BJ (cell line): ENCODE measurements at regions not wholly inside any gene's neighbourhood (a gene's known extent, or its start where the extent isn't known, plus 50 kb on each side); places are given as distances from the start of the nearest gene placed in this dataset.
"Not testable (repeated sequence)": the region's sequence is repeated elsewhere in the genome, so short reads cannot be mapped to it uniquely, and the experiment has no call there.

Source experiments
- CTCF ChIA-PET: fragments of 350-600 bp; formaldehyde crosslinking; extraction: SDS; loops from one replicate; lab custom pipeline; 2021; ENCODE audit warnings: antibody characterized with exemption, inconsistent platforms; lab: Yijun Ruan, JAX
- POLR2A ChIA-PET: fragments of 300-600 bp; sonication (Branson Sonifier 250); formaldehyde crosslinking; extraction: SDS; loops from one replicate; lab custom pipeline; 2021; ENCODE audit warnings: antibody characterized with exemption; lab: Charles Lee
- DNase-seq: peaks from one replicate; pipeline ENCODE4 v3.0.0-alpha.2; 2011; ENCODE audit warnings: low read depth
- H3K27me3 ChIP-seq: 2 replicates; pipeline ENCODE4 v1.6.0; 2011; ENCODE audit warnings: low read length; ENCODE audit not compliant: control insufficient read depth, insufficient read depth
- H3K36me3 ChIP-seq: 2 replicates; pipeline ENCODE4 v1.5.1; 2011; ENCODE audit warnings: low read length; ENCODE audit not compliant: control insufficient read depth, insufficient read depth
- H3K4me3 ChIP-seq: 2 replicates; pipeline ENCODE4 v1.5.1; 2011; ENCODE audit warnings: low read depth, mild to moderate bottlenecking, control low read depth, low read length
- TF ChIP-seq, protein P1 (sequence below): IDR thresholded peaks from 2 replicates; pipeline ENCODE4 v1.5.1; 2011; ENCODE audit warnings: low read depth, mild to moderate bottlenecking, control low read depth, inconsistent platforms, low read length, moderate library complexity; ENCODE audit not compliant: insufficient read depth

DNA sequence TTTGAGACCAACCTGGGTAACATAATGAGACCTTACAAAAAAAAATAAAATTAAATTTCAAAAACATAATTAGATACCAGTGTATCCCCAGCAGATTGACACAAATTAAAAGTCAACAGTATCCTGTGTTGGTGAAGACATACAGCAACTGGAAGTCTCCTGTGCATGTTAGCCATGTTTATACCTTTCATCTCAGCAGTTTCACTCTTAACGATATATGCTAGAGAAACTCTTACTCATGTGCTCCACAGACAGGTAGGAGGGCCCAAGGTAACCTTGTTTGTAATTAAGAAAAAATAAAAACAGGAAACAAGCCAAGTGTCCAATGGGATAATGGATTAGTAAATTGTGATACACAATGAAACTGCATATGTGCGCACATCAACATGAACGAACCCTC lies 50.1 kb upstream of the N4BP3 start:
- Histone ChIP-seq H3K36me3 (no peaks in the 10 kb centered on the region), H3K27me3 (peaks cover 7% of the 10 kb centered on the region), H3K4me3 (no peak overlapping the region)
- DNase-seq = no peak
- TF ChIP-seq, protein P1, sequence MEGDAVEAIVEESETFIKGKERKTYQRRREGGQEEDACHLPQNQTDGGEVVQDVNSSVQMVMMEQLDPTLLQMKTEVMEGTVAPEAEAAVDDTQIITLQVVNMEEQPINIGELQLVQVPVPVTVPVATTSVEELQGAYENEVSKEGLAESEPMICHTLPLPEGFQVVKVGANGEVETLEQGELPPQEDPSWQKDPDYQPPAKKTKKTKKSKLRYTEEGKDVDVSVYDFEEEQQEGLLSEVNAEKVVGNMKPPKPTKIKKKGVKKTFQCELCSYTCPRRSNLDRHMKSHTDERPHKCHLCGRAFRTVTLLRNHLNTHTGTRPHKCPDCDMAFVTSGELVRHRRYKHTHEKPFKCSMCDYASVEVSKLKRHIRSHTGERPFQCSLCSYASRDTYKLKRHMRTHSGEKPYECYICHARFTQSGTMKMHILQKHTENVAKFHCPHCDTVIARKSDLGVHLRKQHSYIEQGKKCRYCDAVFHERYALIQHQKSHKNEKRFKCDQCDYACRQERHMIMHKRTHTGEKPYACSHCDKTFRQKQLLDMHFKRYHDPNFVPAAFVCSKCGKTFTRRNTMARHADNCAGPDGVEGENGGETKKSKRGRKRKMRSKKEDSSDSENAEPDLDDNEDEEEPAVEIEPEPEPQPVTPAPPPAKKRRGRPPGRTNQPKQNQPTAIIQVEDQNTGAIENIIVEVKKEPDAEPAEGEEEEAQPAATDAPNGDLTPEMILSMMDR = no peak
- ChIA-PET CTCF (interaction anchor here (1.1 to 2.0 kb wide), 2 partner anchors 12 to 18 kb away, joined by 3 to 8 read pairs; no protein-coding TSS in a partner anchor), POLR2A (no interaction called here)

DNA sequence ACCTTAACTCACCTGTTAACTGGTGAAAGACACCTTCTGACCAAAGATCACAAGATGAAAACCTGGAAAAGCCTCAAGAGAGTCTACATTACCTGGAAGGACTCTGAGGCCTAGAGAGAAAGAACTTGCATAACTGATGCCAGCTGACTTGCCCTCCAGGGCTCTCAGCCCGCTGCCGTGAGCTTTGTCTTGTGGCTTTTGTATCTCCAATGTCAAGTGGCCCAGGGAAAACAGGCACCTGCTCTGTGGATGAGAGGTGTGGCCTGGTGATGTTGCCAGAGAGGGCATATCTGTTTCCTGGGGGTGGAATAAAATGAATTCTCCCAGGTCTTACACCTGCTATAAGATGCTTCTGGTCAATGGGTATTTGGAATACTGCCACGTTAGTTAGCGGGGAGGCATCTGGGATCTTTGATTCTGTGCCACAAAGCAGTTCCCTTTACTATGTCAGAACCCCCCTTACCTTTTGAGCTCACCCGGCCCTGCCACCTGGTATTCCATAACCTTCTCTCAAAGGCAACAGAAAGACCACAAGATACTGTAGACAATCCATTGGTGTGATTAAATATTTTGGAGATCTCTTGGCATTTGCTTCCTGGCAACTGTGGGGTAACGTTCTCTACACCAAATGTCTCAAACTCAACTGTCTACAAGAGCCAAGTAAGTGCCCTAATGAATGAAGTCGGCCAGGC lies 54.9 kb upstream of the N4BP3 start:
- H3K4me3 ChIP-seq = no peak overlapping the region
- H3K27me3 ChIP-seq = no peaks in the 10 kb centered on the region; the same call in 1 of the 2 replicates
- TF ChIP-seq, protein P1 = no peak
- ChIA-PET CTCF (no interaction called here), POLR2A (no interaction called here)
- H3K36me3 ChIP-seq = no peaks in the 10 kb centered on the region
- no peak for DNase-seq

DNA sequence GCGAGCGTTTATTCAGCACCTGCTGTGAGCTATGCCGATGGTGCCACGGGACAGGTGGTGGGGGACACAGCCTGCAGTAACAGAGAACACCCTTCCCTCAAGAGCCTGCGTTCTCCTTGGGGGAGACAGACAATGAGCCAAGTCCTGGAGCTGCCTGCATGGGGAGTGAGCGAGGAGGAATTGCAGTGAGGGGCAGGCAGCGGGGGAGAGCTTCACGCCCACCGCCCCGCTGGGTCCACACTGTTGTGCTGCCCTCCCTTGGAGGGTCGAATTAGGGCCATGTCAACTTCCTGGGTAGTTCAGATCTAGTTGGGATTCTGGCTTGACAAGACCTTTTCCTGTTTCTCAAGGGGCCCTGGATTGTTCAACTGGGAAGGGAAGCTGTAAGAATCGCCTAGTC lies 55.5 kb upstream of the N4BP3 start:
- Histone ChIP-seq H3K36me3 (no peaks in the 10 kb centered on the region), H3K27me3 (no peaks in the 10 kb centered on the region; the same call in 1 of the 2 replicates), H3K4me3 (no peak overlapping the region)
- ChIA-PET CTCF (no interaction called here), POLR2A (no interaction called here)
- DNase-seq = no peak
- TF ChIP-seq, protein P1 = no peak

DNA sequence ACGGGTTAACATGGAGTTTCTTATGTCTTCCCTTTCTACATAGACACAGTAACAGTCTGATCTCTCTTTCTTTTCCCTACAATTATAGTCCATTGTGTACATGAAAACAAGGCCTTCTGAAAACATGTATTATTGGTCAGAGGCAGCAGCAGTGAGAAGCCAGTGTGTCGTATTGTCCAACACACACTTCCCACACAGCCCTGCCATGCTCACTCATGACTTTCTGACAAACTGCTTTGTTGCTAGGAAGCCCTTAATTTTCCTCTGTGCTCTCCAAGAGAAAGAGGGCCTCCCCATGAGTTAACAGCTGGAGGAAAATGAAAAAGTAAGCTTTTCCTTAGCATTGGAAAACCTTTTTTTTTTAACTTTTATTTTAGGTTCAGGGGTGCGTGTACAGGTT lies 56.4 kb upstream of the N4BP3 start:
- ChIA-PET CTCF (no interaction called here), POLR2A (no interaction called here)
- TF ChIP-seq, protein P1 = no peak
- H3K4me3 ChIP-seq = no peak overlapping the region
- no peak for DNase-seq
- H3K36me3 ChIP-seq = no peaks in the 10 kb centered on the region
- no peaks in the 10 kb centered on the region; the same call in 1 of the 2 replicates for H3K27me3 ChIP-seq

DNA sequence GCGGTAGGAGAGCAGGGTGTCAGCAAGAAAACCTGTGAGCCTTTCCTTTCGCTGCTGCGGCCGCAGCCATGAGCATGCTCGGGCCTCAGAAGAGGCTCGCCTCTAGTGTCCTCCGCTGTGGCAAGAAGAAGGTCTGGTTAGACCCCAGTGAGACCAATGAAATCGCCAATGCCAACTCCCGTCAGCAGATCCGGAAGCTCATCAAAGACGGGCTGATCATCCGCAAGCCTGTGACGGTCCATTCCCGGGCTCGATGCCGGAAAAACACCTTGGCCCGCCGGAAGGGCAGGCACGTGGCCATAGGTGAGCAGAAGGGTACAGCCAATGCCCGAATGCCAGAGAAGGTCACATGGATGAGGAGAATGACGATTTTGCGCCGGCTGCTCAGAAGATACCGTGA lies 57.8 kb upstream of the N4BP3 start:
- H3K4me3 ChIP-seq, POLR2A ChIA-PET, H3K27me3 ChIP-seq, CTCF ChIA-PET, H3K36me3 ChIP-seq, DNase-seq: not testable (repeated sequence)

DNA sequence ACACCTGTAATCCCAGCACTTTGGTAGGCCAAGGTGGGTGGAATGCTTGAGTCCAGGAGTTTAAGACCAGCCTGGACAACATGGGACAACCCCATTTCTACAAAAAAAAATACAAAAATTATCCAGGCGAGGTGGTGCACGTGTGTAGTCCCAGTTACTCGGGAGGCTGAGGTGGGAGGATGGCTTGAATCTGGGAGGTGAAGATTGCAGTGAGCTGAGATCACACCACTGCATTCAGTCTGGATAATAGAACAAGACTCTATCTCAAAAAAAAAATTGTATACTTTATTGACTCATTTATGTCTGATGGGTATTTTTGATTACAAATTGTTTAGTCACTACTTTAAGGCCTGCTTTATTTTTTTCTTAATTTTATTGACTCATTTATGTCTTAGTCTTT lies 56.0 kb upstream of the PROP1 start:
- DNase-seq, CTCF ChIA-PET, H3K36me3 ChIP-seq, POLR2A ChIA-PET, H3K27me3 ChIP-seq, H3K4me3 ChIP-seq: not testable (repeated sequence)

DNA sequence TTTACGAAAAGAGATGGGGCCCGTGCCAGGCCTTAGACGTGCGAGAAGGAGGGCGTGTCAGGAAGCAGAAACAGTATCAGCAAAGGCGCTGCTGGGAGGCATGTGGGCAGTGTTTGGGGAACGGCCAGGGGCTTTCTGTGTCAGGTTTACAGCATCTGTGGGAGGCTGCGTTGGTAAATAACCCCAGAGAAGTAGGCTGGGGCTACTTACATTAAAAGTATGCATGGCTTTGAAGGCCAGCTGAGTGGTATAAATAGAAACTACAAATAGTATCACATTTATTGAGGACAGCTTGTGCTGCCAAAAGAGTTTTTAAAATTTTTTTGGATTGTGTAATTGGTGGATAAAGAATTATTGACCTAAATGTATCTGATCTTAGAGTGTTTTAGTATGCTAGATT lies 54.8 kb upstream of the PROP1 start:
- H3K36me3 ChIP-seq, CTCF ChIA-PET, H3K27me3 ChIP-seq, POLR2A ChIA-PET, H3K4me3 ChIP-seq, DNase-seq: not testable (repeated sequence)

DNA sequence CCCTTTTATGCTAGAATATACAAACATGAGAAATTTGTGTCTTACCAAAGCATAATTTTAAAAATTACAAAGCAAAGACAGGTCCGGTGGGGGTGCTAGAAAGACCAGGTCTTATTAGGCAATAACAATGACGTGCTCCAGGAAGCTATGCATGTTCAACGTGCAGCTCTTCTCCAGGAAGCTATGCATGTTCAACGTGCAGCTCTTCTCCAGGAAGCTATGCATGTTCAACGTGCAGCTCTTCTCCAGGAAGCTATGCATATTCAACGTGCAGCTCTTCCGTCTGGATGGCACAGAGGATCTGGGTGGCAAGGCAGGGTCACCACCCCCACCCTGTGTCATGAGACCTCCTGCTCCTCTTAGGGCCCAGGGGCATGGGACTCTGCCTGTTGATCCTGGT lies 51.9 kb upstream of the PROP1 start:
- CTCF ChIA-PET, DNase-seq, POLR2A ChIA-PET, H3K4me3 ChIP-seq, H3K27me3 ChIP-seq, H3K36me3 ChIP-seq: not testable (repeated sequence)

DNA sequence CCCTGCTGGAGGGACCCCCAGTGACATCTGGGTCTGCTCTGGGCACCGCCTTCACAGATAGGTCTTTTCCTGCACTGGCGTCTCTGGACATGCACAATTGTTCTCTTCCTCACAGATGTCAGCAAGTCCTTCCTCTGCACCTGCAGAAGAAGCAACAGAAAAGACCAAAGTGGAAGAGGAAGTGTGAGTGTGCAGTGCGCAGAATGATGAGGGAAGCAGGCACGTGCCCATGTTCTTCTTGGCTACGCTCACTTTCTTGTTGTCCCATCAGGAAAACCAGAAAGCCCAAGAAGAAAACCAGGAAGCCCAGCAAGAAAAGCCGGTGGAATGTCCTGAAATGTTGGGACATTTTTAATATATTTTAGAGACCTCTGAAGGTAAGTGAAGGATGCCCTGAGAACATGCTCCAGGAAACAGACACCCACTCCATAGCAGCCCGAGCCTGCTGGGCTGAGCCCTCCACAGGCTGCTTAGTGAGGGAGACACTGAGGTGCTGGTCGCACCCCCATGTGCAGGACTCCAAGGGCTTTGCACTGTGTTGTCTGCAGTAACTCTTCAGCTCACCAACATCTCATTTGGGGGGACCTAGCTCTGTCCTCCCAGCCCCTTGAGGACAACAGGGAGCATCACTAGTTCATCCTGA lies 50.8 kb upstream of the PROP1 start:
- POLR2A ChIA-PET, H3K36me3 ChIP-seq, H3K4me3 ChIP-seq, H3K27me3 ChIP-seq, DNase-seq, CTCF ChIA-PET: not testable (repeated sequence)
